SK-N-SH treated with all-trans-retinoic acid at 6 μM for 48 hours (cell line): ENCODE measurements at regions not wholly inside any gene's neighbourhood (a gene's known extent, or its start where the extent isn't known, plus 50 kb on each side); places are given as distances from the start of the nearest gene placed in this dataset.

ENCODE experiments used
- BACH2 ChIP-seq: fragments of 250-450 bp; sonication (Bioruptor Pico); IDR thresholded peaks from 2 replicates; pipeline ENCODE4 v1.9.0; 2021; ENCODE audit warnings: mild to moderate bottlenecking, borderline replicate concordance
- GLIS3 ChIP-seq: fragments of 250-450 bp; sonication (Bioruptor Pico); IDR thresholded peaks from 2 replicates; pipeline ENCODE4 v1.5.0; 2020; ENCODE audit warnings: mild to moderate bottlenecking, moderate library complexity
- RARB ChIP-seq: fragments of 250-450 bp; sonication (Bioruptor Pico); IDR thresholded peaks from 2 replicates; pipeline ENCODE4 v1.8.0; 2021; ENCODE audit warnings: mild to moderate bottlenecking, moderate library complexity
- TOX ChIP-seq: fragments of 250-450 bp; sonication (Bioruptor Pico); IDR thresholded peaks from 2 replicates; pipeline ENCODE4 v1.8.0; 2021; ENCODE audit warnings: mild to moderate bottlenecking, moderate library complexity, borderline replicate concordance
- ZFP3 ChIP-seq: fragments of 250-450 bp; sonication (Bioruptor Pico); IDR thresholded peaks from 2 replicates; pipeline ENCODE4 v1.5.0; 2020; ENCODE audit warnings: mild to moderate bottlenecking, moderate library complexity
- ZNF70 ChIP-seq: fragments of 450-650 bp; formaldehyde crosslinking; IDR thresholded peaks from 2 replicates; pipeline ENCODE4 v1.5.0; 2020; ENCODE audit warnings: mild to moderate bottlenecking, moderate library complexity
- ZNF8 ChIP-seq: fragments of 450-650 bp; formaldehyde crosslinking; IDR thresholded peaks from 2 replicates; pipeline ENCODE4 v1.5.0; 2020; ENCODE audit warnings: mild to moderate bottlenecking, moderate library complexity
- TF ChIP-seq, protein P1 (sequence below): fragments of 250-450 bp; sonication (Bioruptor Pico); IDR thresholded peaks from 2 replicates; pipeline ENCODE4 v1.8.0; 2020; ENCODE audit warnings: mild to moderate bottlenecking, moderate library complexity, borderline replicate concordance
- TF ChIP-seq, protein P2 (sequence below): fragments of 250-450 bp; sonication (Bioruptor Pico); IDR thresholded peaks from 2 replicates; pipeline ENCODE4 v1.5.1; 2020; ENCODE audit warnings: low read depth, mild to moderate bottlenecking, moderate library complexity
- TF ChIP-seq, protein P3 (sequence below): fragments of 250-450 bp; sonication (Bioruptor Pico); IDR thresholded peaks from 2 replicates; pipeline ENCODE4 v1.5.0; 2020; ENCODE audit warnings: mild to moderate bottlenecking, moderate library complexity

DNA sequence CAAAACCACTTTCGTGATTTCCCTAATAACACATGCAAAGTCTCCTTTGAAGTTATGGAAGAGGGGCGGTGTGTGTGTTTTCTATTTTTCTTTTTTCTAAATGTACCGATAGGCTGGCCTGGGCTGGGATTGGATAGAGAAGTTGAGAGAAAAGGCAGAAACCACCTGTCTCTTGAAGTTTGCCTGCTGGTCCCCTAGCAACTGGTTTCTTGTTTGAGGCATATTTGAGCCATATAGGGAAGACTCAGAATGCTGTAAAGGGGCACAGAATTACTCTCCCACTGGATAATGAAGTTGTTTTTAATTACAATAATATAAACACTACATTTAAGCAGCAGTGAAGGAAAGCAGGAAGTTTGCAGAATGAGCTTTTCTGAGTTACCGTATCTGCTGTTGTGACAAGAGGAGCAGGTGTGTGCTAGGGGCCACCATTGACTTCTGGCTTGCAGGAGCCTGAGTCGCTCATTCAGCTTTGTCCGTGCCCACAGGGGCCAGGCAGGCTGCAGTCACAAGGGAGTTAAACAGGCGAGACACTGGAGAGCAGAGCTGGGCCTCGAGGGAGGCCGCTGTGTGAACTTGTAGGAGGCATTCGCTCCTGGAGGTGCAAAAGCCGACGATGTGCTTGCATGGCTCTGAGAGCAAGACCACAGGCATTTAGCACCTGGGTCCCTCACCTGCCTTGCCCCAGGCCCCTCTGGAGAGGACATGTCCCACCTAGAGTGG lies 173.8 kb upstream of the RGS6 start:
- TF ChIP-seq ZNF8 (CRISPR knock-in tag), result no peak
- TF ChIP-seq ZNF70 (CRISPR knock-in tag), result no peak
- no peak for TF ChIP-seq BACH2
- TF ChIP-seq, protein P1, sequence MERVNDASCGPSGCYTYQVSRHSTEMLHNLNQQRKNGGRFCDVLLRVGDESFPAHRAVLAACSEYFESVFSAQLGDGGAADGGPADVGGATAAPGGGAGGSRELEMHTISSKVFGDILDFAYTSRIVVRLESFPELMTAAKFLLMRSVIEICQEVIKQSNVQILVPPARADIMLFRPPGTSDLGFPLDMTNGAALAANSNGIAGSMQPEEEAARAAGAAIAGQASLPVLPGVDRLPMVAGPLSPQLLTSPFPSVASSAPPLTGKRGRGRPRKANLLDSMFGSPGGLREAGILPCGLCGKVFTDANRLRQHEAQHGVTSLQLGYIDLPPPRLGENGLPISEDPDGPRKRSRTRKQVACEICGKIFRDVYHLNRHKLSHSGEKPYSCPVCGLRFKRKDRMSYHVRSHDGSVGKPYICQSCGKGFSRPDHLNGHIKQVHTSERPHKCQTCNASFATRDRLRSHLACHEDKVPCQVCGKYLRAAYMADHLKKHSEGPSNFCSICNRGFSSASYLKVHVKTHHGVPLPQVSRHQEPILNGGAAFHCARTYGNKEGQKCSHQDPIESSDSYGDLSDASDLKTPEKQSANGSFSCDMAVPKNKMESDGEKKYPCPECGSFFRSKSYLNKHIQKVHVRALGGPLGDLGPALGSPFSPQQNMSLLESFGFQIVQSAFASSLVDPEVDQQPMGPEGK (CRISPR knock-in tag), result no peak
- TF ChIP-seq, protein P2, sequence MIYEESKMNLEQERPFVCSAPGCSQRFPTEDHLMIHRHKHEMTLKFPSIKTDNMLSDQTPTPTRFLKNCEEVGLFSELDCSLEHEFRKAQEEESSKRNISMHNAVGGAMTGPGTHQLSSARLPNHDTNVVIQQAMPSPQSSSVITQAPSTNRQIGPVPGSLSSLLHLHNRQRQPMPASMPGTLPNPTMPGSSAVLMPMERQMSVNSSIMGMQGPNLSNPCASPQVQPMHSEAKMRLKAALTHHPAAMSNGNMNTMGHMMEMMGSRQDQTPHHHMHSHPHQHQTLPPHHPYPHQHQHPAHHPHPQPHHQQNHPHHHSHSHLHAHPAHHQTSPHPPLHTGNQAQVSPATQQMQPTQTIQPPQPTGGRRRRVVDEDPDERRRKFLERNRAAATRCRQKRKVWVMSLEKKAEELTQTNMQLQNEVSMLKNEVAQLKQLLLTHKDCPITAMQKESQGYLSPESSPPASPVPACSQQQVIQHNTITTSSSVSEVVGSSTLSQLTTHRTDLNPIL (CRISPR knock-in tag), result no peak
- no peak for TF ChIP-seq GLIS3 (CRISPR knock-in tag)
- TF ChIP-seq, protein P3, sequence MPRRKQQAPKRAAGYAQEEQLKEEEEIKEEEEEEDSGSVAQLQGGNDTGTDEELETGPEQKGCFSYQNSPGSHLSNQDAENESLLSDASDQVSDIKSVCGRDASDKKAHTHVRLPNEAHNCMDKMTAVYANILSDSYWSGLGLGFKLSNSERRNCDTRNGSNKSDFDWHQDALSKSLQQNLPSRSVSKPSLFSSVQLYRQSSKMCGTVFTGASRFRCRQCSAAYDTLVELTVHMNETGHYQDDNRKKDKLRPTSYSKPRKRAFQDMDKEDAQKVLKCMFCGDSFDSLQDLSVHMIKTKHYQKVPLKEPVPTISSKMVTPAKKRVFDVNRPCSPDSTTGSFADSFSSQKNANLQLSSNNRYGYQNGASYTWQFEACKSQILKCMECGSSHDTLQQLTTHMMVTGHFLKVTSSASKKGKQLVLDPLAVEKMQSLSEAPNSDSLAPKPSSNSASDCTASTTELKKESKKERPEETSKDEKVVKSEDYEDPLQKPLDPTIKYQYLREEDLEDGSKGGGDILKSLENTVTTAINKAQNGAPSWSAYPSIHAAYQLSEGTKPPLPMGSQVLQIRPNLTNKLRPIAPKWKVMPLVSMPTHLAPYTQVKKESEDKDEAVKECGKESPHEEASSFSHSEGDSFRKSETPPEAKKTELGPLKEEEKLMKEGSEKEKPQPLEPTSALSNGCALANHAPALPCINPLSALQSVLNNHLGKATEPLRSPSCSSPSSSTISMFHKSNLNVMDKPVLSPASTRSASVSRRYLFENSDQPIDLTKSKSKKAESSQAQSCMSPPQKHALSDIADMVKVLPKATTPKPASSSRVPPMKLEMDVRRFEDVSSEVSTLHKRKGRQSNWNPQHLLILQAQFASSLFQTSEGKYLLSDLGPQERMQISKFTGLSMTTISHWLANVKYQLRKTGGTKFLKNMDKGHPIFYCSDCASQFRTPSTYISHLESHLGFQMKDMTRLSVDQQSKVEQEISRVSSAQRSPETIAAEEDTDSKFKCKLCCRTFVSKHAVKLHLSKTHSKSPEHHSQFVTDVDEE, result no peak
- no peak for TF ChIP-seq ZFP3 (CRISPR knock-in tag)
- TF ChIP-seq TOX (CRISPR knock-in tag), result no peak
- no peak for TF ChIP-seq RARB
